ENCODE measurements at regions not wholly inside any gene's neighbourhood (a gene's known extent, or its start where the extent isn't known, plus 50 kb on each side); places are given as distances from the start of the nearest gene placed in this dataset.

DNA sequence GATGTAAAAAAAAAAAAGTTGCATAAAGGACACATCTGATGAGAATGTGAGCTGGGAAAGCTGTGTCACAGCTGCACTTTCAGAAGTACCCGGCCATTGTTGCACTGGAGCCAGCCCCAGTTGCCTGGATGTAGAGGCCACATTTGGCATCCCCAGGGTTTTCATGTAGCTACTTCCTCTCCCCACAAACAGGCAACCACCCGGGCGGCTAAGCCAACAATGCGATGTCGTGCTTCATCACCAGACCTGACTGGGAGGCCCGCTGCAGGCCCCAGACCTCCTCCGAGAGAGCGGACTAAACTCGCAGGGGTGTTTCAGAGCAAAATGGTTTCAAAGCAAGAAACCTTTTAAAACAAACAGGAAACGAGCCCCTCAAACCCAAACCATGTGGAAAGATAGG lies 142.3 kb downstream of the TMCO5A start:
- Mint-ChIP-seq H3K27ac (no peak overlapping the region), H3K27me3 (peaks cover 71% of the 10 kb centered on the region), H3K4me3 (no peak overlapping the region), H3K9me3 (no peaks in the 10 kb centered on the region), H3K36me3 (peaks cover 4% of the 10 kb centered on the region), H3K4me1 (peaks cover 18% of the 10 kb centered on the region)
- no peak for DNase-seq

DNA sequence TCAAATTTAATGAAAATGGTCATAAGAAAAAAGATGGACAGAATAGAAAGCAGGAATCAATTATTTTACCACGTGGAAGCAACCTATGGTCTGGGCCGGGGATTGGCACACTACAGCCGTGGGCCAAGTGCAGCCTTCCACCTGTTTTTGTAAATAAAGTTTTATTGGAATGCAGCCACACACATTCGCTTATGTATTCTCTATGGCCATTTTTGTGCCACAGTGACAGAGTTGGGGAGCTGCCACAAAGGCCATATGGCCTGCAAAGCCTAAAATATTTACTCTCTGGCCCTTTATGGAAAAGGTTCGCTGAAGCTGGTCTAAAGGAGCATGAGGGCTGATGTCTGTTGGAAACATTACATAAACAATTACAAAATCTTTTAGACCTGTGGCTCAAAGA lies 144.8 kb downstream of the TMCO5A start:
- peaks cover 61% of the 10 kb centered on the region for H3K27me3 Mint-ChIP-seq

DNA sequence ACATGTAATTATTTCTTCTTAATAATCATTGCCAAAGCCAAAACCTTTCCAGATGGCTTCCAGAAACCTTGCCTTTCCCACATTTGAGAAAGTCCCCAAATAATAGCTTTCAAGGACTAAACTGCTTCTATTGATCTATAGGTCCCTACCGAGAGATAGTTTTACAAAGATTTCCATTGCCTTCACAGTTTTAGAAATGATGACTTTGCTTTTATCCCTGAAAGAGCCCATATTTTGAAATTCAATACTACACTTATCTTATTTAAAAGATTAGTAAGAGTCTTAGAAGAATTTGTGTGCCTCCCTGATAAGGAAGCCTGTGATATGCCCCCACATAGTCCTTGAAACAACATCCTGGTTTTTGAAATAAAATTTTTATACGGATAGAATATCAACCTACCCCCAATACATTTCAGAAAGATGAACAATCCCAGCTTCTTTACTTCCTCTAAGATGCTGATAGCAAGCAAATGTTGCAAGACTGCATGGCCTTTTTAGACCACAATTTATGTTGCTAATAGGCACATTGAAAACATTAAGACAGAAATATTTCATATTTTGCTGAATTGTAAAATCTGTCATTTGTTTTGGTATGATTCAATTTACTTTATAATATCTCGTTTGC lies 146.3 kb downstream of the TMCO5A start:
- H3K4me3 Mint-ChIP-seq: no peak overlapping the region
- peaks cover 15% of the 10 kb centered on the region for H3K4me1 Mint-ChIP-seq
- DNase-seq: no peak
- H3K27ac Mint-ChIP-seq: no peak overlapping the region
- peaks cover 48% of the 10 kb centered on the region for H3K27me3 Mint-ChIP-seq
- H3K36me3 Mint-ChIP-seq: no peaks in the 10 kb centered on the region
- H3K9me3 Mint-ChIP-seq: no peaks in the 10 kb centered on the region

More for the DNA sequence above, 144.8 kb downstream of the TMCO5A start:
- H3K4me1 Mint-ChIP-seq: peaks cover 11% of the 10 kb centered on the region
- H3K36me3 Mint-ChIP-seq: no peaks in the 10 kb centered on the region
- H3K9me3 Mint-ChIP-seq: no peaks in the 10 kb centered on the region
- no peak overlapping the region for H3K27ac Mint-ChIP-seq
- H3K4me3 Mint-ChIP-seq: no peak overlapping the region
- DNase-seq: no peak

GRCh38 chr15:38084289-38084688 lies 149.8 kb downstream of the TMCO5A start:
- Mint-ChIP-seq H3K4me1 (peaks cover 11% of the 10 kb centered on the region), H3K27me3 (peaks cover 50% of the 10 kb centered on the region), H3K27ac (peak overlapping the region; percentile 14), H3K36me3 (no peaks in the 10 kb centered on the region), H3K4me3 (no peak overlapping the region), H3K9me3 (no peaks in the 10 kb centered on the region)
- DNase-seq: no peak

GRCh38 chr15:38085114-38085513 lies 150.7 kb downstream of the TMCO5A start:
- Mint-ChIP-seq H3K27ac (no peak overlapping the region), H3K9me3 (no peaks in the 10 kb centered on the region), H3K4me3 (no peak overlapping the region), H3K4me1 (peaks cover 11% of the 10 kb centered on the region), H3K27me3 (peaks cover 48% of the 10 kb centered on the region), H3K36me3 (no peaks in the 10 kb centered on the region)
- no peak for DNase-seq

- Mint-ChIP-seq H3K4me1 (peaks cover 11% of the 10 kb centered on the region), H3K27ac (no peak overlapping the region), H3K36me3 (no peaks in the 10 kb centered on the region), H3K27me3 (peaks cover 55% of the 10 kb centered on the region), H3K9me3 (no peaks in the 10 kb centered on the region), H3K4me3 (no peak overlapping the region)
- no peak for DNase-seq
Measured at GRCh38 chr15:38085931-38086568, 151.6 kb downstream of the TMCO5A start.

- peaks cover 11% of the 10 kb centered on the region for H3K4me1 Mint-ChIP-seq
- no peak for DNase-seq
- H3K36me3 Mint-ChIP-seq: no peaks in the 10 kb centered on the region
- no peak overlapping the region for H3K4me3 Mint-ChIP-seq
- no peak overlapping the region for H3K27ac Mint-ChIP-seq
- H3K9me3 Mint-ChIP-seq: no peaks in the 10 kb centered on the region
- peaks cover 60% of the 10 kb centered on the region for H3K27me3 Mint-ChIP-seq
Measured at GRCh38 chr15:38086611-38087010, 152.2 kb downstream of the TMCO5A start.

DNA sequence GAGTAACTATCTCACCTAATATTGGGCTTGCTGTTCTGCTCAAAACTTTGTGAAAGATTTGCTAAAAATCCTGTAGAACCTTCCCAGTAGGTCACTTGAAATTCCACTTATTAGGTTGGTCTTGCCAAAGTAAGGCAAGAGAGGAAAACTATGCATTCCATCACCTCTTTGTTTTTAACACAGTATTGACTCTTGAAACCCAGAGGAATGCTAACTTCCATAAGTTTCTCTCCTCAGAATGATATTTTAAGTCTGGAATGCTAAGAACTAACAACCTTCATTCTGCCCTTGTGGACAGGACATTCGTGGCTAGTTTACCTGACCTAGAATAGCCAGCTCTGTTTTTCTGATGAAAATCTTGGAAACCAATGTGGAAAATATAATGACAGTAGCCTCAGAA lies 154.5 kb downstream of the TMCO5A start:
- Mint-ChIP-seq H3K27ac (no peak overlapping the region), H3K4me1 (peaks cover 10% of the 10 kb centered on the region), H3K4me3 (no peak overlapping the region), H3K36me3 (no peaks in the 10 kb centered on the region), H3K9me3 (no peaks in the 10 kb centered on the region), H3K27me3 (peaks cover 54% of the 10 kb centered on the region)
- no peak for DNase-seq

- H3K27me3 Mint-ChIP-seq: peaks cover 54% of the 10 kb centered on the region
- no peak overlapping the region for H3K4me3 Mint-ChIP-seq
- no peak for DNase-seq
- no peaks in the 10 kb centered on the region for H3K36me3 Mint-ChIP-seq
- H3K4me1 Mint-ChIP-seq: peaks cover under 1% of the 10 kb centered on the region
- H3K9me3 Mint-ChIP-seq: no peaks in the 10 kb centered on the region
- H3K27ac Mint-ChIP-seq: no peak overlapping the region
Measured at GRCh38 chr15:38090223-38090622, 155.8 kb downstream of the TMCO5A start.

DNA sequence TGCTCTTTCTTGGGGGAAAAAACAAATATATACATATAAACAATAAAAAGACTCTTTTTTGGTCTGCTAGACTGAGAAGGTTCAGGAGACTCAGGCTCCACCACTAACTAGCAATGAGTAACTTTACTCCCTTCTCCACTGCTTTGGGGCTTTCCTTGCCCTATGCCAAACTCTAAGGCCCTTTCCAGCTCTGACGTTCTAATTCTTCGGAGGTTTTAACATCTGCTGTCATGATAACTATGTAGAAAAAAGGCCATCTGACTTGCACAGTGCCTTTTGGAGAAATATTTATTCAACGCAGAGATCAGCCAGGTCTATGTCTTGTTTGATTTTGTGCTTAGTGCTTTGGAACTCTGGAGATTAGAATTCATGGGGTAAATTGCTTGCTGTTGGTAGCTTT lies 156.2 kb downstream of the TMCO5A start:
- no peaks in the 10 kb centered on the region for H3K4me1 Mint-ChIP-seq
- no peak overlapping the region for H3K27ac Mint-ChIP-seq
- no peaks in the 10 kb centered on the region for H3K36me3 Mint-ChIP-seq
- H3K9me3 Mint-ChIP-seq: peaks cover 2% of the 10 kb centered on the region
- H3K4me3 Mint-ChIP-seq: no peak overlapping the region
- no peak for DNase-seq
- peaks cover 56% of the 10 kb centered on the region for H3K27me3 Mint-ChIP-seq

DNA sequence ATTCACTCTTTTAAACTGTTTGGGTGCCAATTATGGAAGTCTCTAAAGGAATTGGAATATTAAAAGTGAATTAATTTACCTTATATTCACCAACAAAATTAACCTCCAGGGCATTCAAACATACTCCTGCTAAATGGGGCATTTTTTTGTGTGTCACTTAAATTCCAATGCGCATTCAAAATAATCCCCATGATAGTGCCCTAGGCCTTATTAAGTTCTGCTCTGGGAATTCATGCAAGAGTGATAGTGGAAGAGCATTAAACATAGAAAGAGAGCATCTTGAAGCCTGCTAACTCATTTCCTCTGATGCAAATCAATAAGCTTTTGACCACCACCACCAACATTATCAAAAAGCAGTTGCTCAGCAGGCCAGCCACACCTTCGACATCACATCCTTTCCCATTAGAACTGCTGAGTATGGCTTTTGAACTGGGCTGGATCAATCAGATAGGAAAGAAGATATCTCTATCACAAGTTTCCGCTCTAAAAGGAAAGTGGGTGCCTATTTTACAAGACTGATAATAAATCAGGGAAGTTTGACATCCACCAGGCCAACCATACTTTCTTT lies 156.7 kb downstream of the TMCO5A start:
- Mint-ChIP-seq H3K36me3 (no peaks in the 10 kb centered on the region), H3K4me3 (no peak overlapping the region), H3K9me3 (peaks cover 3% of the 10 kb centered on the region), H3K4me1 (no peaks in the 10 kb centered on the region), H3K27me3 (peaks cover 54% of the 10 kb centered on the region), H3K27ac (no peak overlapping the region)
- DNase-seq: no peak

GRCh38 chr15:38093931-38094330 lies 158.7 kb upstream of the SPRED1 start:
- Mint-ChIP-seq H3K4me3 (no peak overlapping the region), H3K27ac (no peak overlapping the region), H3K36me3 (no peaks in the 10 kb centered on the region), H3K27me3 (peaks cover 44% of the 10 kb centered on the region), H3K9me3 (peaks cover 10% of the 10 kb centered on the region), H3K4me1 (no peaks in the 10 kb centered on the region)
- no peak for DNase-seq

DNA sequence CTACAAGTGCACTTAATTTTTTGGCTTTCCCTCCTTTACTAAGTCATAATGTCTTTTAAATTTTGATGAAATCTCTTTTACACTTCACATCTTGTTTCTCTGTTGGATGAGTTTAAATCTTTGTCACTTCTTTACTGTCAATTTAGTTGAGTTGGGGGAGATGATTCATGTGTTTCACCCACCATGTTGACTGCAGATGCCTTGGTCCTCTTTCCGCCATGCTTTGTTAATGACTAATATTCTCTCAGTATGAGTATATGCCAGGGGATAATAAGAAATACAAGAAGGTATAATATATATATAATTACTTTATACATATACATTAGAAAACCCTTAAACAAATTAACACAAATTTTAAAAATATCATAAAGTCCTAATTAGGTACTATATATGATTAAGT lies 149.7 kb upstream of the SPRED1 start:
- H3K27me3 Mint-ChIP-seq: peaks cover 41% of the 10 kb centered on the region
- H3K4me3 Mint-ChIP-seq: no peak overlapping the region
- H3K27ac Mint-ChIP-seq: no peak overlapping the region
- H3K4me1 Mint-ChIP-seq: no peaks in the 10 kb centered on the region
- no peak for DNase-seq
- H3K36me3 Mint-ChIP-seq: no peaks in the 10 kb centered on the region
- peaks cover 8% of the 10 kb centered on the region for H3K9me3 Mint-ChIP-seq

- Mint-ChIP-seq H3K9me3 (peaks cover 7% of the 10 kb centered on the region), H3K27me3 (peaks cover 40% of the 10 kb centered on the region), H3K4me3 (no peak overlapping the region), H3K36me3 (no peaks in the 10 kb centered on the region), H3K4me1 (no peaks in the 10 kb centered on the region), H3K27ac (no peak overlapping the region)
- no peak for DNase-seq
Measured at GRCh38 chr15:38103564-38103963, 149.1 kb upstream of the SPRED1 start.

DNA sequence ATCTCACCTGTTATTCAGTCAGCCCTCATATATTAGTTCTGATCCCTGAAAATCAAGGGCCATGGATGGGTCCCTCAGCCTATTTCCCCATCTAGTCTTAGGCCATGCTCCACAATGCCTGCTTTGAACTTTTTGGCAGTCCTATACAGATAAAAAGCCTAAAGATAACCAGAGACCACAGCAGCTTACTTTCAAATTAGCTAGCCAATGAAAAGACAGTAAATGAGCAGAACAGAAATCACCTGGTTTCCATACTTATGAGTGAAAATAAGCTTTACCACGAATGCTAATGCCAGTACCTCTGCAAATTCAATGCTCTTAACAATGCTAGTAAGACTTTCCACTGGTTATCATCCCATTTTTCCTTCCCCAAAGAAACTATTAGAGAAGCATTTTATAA lies 141.6 kb upstream of the SPRED1 start:
- no peak overlapping the region for H3K4me3 Mint-ChIP-seq
- H3K9me3 Mint-ChIP-seq: no peaks in the 10 kb centered on the region
- DNase-seq: no peak
- H3K4me1 Mint-ChIP-seq: peaks cover 8% of the 10 kb centered on the region
- no peak overlapping the region for H3K27ac Mint-ChIP-seq
- H3K27me3 Mint-ChIP-seq: peaks cover 28% of the 10 kb centered on the region
- no peaks in the 10 kb centered on the region for H3K36me3 Mint-ChIP-seq

GRCh38 chr15:38112406-38112805 lies 140.2 kb upstream of the SPRED1 start:
- Mint-ChIP-seq H3K27ac (no peak overlapping the region), H3K9me3 (no peaks in the 10 kb centered on the region), H3K36me3 (no peaks in the 10 kb centered on the region), H3K4me1 (peaks cover 8% of the 10 kb centered on the region), H3K27me3 (peaks cover 22% of the 10 kb centered on the region), H3K4me3 (no peak overlapping the region)
- no peak for DNase-seq

Measured in activated naive CD8-positive, alpha-beta T cell treated with anti-CD3 and anti-CD28 coated beads for 36 hours (primary cell).